ENCODE measurements at regions not wholly inside any gene's neighbourhood (a gene's known extent, or its start where the extent isn't known, plus 50 kb on each side); places are given as distances from the start of the nearest gene placed in this dataset.

DNA sequence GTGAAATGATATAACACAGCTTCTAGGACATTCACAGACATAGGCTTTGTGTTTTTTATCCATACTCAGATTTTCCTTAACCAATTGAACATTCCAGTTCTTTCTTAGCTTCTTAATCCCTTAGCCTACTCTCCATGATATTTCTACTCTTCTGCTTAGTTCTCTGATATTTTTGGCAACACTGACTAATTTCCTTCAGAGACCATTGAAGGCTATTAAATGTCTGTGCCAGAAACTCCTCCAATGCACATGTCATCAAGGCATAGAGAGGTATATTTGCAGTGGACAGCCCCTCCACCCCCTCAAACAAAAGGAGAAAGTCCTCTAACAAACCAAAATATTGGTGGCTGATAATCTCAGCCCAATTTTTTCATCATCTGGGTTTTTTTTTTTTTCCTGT lies 105.9 kb upstream of the TSC22D2 start:
- no peak for TF ChIP-seq EZH2 (IDR thresholded peaks at IDR 0.05; ENCODE audit: insufficient read depth, poor library complexity, severe bottlenecking)
- TF ChIP-seq EZH2phosphoT487 (IDR thresholded peaks at IDR 0.05; ENCODE audit: insufficient read depth, low read depth), result no peak
